ENCODE measurements at regions not wholly inside any gene's neighbourhood (a gene's known extent, or its start where the extent isn't known, plus 50 kb on each side); places are given as distances from the start of the nearest gene placed in this dataset.

- TF ChIP-seq, protein P1, sequence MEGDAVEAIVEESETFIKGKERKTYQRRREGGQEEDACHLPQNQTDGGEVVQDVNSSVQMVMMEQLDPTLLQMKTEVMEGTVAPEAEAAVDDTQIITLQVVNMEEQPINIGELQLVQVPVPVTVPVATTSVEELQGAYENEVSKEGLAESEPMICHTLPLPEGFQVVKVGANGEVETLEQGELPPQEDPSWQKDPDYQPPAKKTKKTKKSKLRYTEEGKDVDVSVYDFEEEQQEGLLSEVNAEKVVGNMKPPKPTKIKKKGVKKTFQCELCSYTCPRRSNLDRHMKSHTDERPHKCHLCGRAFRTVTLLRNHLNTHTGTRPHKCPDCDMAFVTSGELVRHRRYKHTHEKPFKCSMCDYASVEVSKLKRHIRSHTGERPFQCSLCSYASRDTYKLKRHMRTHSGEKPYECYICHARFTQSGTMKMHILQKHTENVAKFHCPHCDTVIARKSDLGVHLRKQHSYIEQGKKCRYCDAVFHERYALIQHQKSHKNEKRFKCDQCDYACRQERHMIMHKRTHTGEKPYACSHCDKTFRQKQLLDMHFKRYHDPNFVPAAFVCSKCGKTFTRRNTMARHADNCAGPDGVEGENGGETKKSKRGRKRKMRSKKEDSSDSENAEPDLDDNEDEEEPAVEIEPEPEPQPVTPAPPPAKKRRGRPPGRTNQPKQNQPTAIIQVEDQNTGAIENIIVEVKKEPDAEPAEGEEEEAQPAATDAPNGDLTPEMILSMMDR (optimal IDR thresholded peaks at IDR 0.05 in 1 of 3, IDR thresholded peaks at IDR 0.05 in 1 of 3, conservative IDR thresholded peaks at IDR 0.05 in 1 of 3; ENCODE audit: extremely low read depth in 1 of 3, insufficient read depth in 2 of 3, low read length in 3 of 3) = peak; percentile 79 to 89 (median 89)
- TF ChIP-seq EZH2 (IDR thresholded peaks at IDR 0.05; ENCODE audit: low read length) = no peak
These were observed 167.9 kb upstream of the ACTBL2 start for GRCh38 chr5:57650360-57651069.
